SJCRH30 (cell line): ENCODE measurements at regions not wholly inside any gene's neighbourhood (a gene's known extent, or its start where the extent isn't known, plus 50 kb on each side); places are given as distances from the start of the nearest gene placed in this dataset.

ENCODE experiments used
- DNase-seq, 2 experiments: peaks; one replicate each; pipeline ENCODE4 v3.0.0-alpha.2; 2015 to 2020
- H3K27ac ChIP-seq: fragments of 250-450 bp; sonication (Bioruptor Pico); 2 replicates; pipeline ENCODE4 v1.5.1; 2020; ENCODE audit warnings: mild to moderate bottlenecking, moderate library complexity
- H3K27me3 ChIP-seq: fragments of 250-450 bp; sonication (Bioruptor Pico); 2 replicates; pipeline ENCODE4 v1.5.1; 2020; ENCODE audit warnings: mild to moderate bottlenecking, moderate library complexity
- H3K36me3 ChIP-seq: fragments of 250-450 bp; sonication (Bioruptor Pico); 2 replicates; pipeline ENCODE4 v1.5.1; 2020; ENCODE audit warnings: mild to moderate bottlenecking, moderate library complexity
- H3K4me1 ChIP-seq: fragments of 250-450 bp; sonication (Bioruptor Pico); 2 replicates; pipeline ENCODE4 v1.5.1; 2020; ENCODE audit warnings: mild to moderate bottlenecking, moderate library complexity
- H3K4me3 ChIP-seq: fragments of 250-450 bp; sonication (Bioruptor Pico); 2 replicates; pipeline ENCODE4 v1.5.1; 2020; ENCODE audit warnings: mild to moderate bottlenecking, moderate library complexity
- H3K9me3 ChIP-seq: fragments of 250-450 bp; sonication (Bioruptor Pico); replicated peaks from 2 replicates; pipeline ENCODE4 v1.5.1; 2020; ENCODE audit warnings: mild to moderate bottlenecking, moderate library complexity

GRCh38 chr12:66965621-66966020 lies 286.7 kb upstream of the GRIP1 start:
- H3K36me3 ChIP-seq = no peaks in the 10 kb centered on the region
- DNase-seq = peak in 1 of 2 experiments; percentile 36
- no peak overlapping the region for H3K4me3 ChIP-seq
- H3K4me1 ChIP-seq = peaks cover 17% of the 10 kb centered on the region; the same call in 1 of the 2 replicates
- H3K27ac ChIP-seq = no peak overlapping the region
- no peaks in the 10 kb centered on the region for H3K9me3 ChIP-seq
- no peaks in the 10 kb centered on the region for H3K27me3 ChIP-seq

GRCh38 chr12:66971816-66972215 lies 292.9 kb upstream of the GRIP1 start:
- H3K4me1 ChIP-seq = peaks cover 5% of the 10 kb centered on the region; the same call in 1 of the 2 replicates
- no peak overlapping the region for H3K4me3 ChIP-seq
- no peaks in the 10 kb centered on the region for H3K9me3 ChIP-seq
- DNase-seq = no peak
- H3K27me3 ChIP-seq = no peaks in the 10 kb centered on the region
- no peaks in the 10 kb centered on the region for H3K36me3 ChIP-seq
- H3K27ac ChIP-seq = no peak overlapping the region

- H3K27me3 ChIP-seq = no peaks in the 10 kb centered on the region
- H3K36me3 ChIP-seq = no peaks in the 10 kb centered on the region
- peaks cover 18% of the 10 kb centered on the region for H3K4me1 ChIP-seq
- no peak overlapping the region for H3K4me3 ChIP-seq
- H3K9me3 ChIP-seq = no peaks in the 10 kb centered on the region
- no peak overlapping the region for H3K27ac ChIP-seq
- no peak for DNase-seq
These were observed 292.6 kb upstream of the CAND1 start for GRCh38 chr12:66976526-66976925.

GRCh38 chr12:66978802-66979201 lies 290.4 kb upstream of the CAND1 start:
- Histone ChIP-seq H3K36me3 (no peaks in the 10 kb centered on the region), H3K4me1 (peaks cover 21% of the 10 kb centered on the region), H3K9me3 (no peaks in the 10 kb centered on the region), H3K4me3 (no peak overlapping the region), H3K27ac (peak overlapping the region; percentile 58), H3K27me3 (no peaks in the 10 kb centered on the region)
- peak; percentile 57 to 75 for DNase-seq

GRCh38 chr12:66979251-66979650 lies 289.9 kb upstream of the CAND1 start:
- H3K27ac ChIP-seq = peak overlapping the region; percentile 58
- peak; percentile 36 to 72 for DNase-seq
- H3K4me3 ChIP-seq = no peak overlapping the region
- H3K4me1 ChIP-seq = peaks cover 23% of the 10 kb centered on the region
- no peaks in the 10 kb centered on the region for H3K9me3 ChIP-seq
- no peaks in the 10 kb centered on the region for H3K27me3 ChIP-seq
- no peaks in the 10 kb centered on the region for H3K36me3 ChIP-seq

GRCh38 chr12:66984077-66984476 lies 285.1 kb upstream of the CAND1 start:
- Histone ChIP-seq H3K4me3 (no peak overlapping the region), H3K36me3 (no peaks in the 10 kb centered on the region), H3K4me1 (peaks cover 17% of the 10 kb centered on the region; the same call in 1 of the 2 replicates), H3K27me3 (no peaks in the 10 kb centered on the region), H3K27ac (no peak overlapping the region), H3K9me3 (no peaks in the 10 kb centered on the region)
- no peak for DNase-seq

- H3K36me3 ChIP-seq = no peaks in the 10 kb centered on the region
- no peaks in the 10 kb centered on the region for H3K9me3 ChIP-seq
- peak; percentile 21 to 49 for DNase-seq
- H3K27ac ChIP-seq = no peak overlapping the region
- H3K27me3 ChIP-seq = no peaks in the 10 kb centered on the region
- peaks cover 12% of the 10 kb centered on the region; the same call in 1 of the 2 replicates for H3K4me1 ChIP-seq
- H3K4me3 ChIP-seq = no peak overlapping the region
These were observed 284.2 kb upstream of the CAND1 start for GRCh38 chr12:66984962-66985361.

GRCh38 chr12:66999141-66999540 lies 270.0 kb upstream of the CAND1 start:
- H3K36me3 ChIP-seq = no peaks in the 10 kb centered on the region
- H3K4me1 ChIP-seq = no peaks in the 10 kb centered on the region
- H3K4me3 ChIP-seq = no peak overlapping the region
- H3K27me3 ChIP-seq = no peaks in the 10 kb centered on the region
- H3K9me3 ChIP-seq = no peaks in the 10 kb centered on the region
- no peak overlapping the region for H3K27ac ChIP-seq
- DNase-seq = no peak

- Histone ChIP-seq H3K27me3 (no peaks in the 10 kb centered on the region), H3K27ac (no peak overlapping the region), H3K4me1 (no peaks in the 10 kb centered on the region), H3K36me3 (no peaks in the 10 kb centered on the region), H3K4me3 (no peak overlapping the region), H3K9me3 (no peaks in the 10 kb centered on the region)
- DNase-seq = no peak
These were observed 267.9 kb upstream of the CAND1 start for GRCh38 chr12:67001251-67001650.

GRCh38 chr12:67002720-67003119 lies 266.4 kb upstream of the CAND1 start:
- Histone ChIP-seq H3K4me3 (no peak overlapping the region), H3K9me3 (no peaks in the 10 kb centered on the region), H3K27me3 (no peaks in the 10 kb centered on the region), H3K36me3 (no peaks in the 10 kb centered on the region), H3K4me1 (no peaks in the 10 kb centered on the region), H3K27ac (no peak overlapping the region)
- peak in 1 of 2 experiments; percentile 19 for DNase-seq

GRCh38 chr12:67006610-67007009 lies 262.5 kb upstream of the CAND1 start:
- Histone ChIP-seq H3K27ac (no peak overlapping the region), H3K27me3 (no peaks in the 10 kb centered on the region), H3K4me3 (no peak overlapping the region), H3K36me3 (no peaks in the 10 kb centered on the region), H3K9me3 (no peaks in the 10 kb centered on the region), H3K4me1 (no peaks in the 10 kb centered on the region)
- no peak for DNase-seq

GRCh38 chr12:67014642-67015041 lies 254.5 kb upstream of the CAND1 start:
- Histone ChIP-seq H3K9me3 (no peaks in the 10 kb centered on the region), H3K36me3 (no peaks in the 10 kb centered on the region), H3K27ac (no peak overlapping the region), H3K4me1 (peaks cover 5% of the 10 kb centered on the region), H3K4me3 (no peak overlapping the region), H3K27me3 (no peaks in the 10 kb centered on the region)
- DNase-seq = no peak

GRCh38 chr12:67018105-67018504 lies 251.1 kb upstream of the CAND1 start:
- H3K27ac ChIP-seq = no peak overlapping the region
- H3K4me3 ChIP-seq = no peak overlapping the region
- peaks cover 5% of the 10 kb centered on the region for H3K4me1 ChIP-seq
- no peaks in the 10 kb centered on the region for H3K27me3 ChIP-seq
- DNase-seq = no peak
- H3K9me3 ChIP-seq = no peaks in the 10 kb centered on the region
- H3K36me3 ChIP-seq = no peaks in the 10 kb centered on the region

- Histone ChIP-seq H3K36me3 (no peaks in the 10 kb centered on the region), H3K27me3 (no peaks in the 10 kb centered on the region), H3K27ac (no peak overlapping the region), H3K4me3 (no peak overlapping the region), H3K9me3 (no peaks in the 10 kb centered on the region), H3K4me1 (peaks cover 5% of the 10 kb centered on the region)
- no peak for DNase-seq
These were observed 250.1 kb upstream of the CAND1 start for GRCh38 chr12:67019070-67019469.

- peaks cover 12% of the 10 kb centered on the region for H3K4me1 ChIP-seq
- H3K9me3 ChIP-seq = no peaks in the 10 kb centered on the region
- H3K27me3 ChIP-seq = no peaks in the 10 kb centered on the region
- DNase-seq = peak; percentile 50 to 79
- no peaks in the 10 kb centered on the region for H3K36me3 ChIP-seq
- H3K4me3 ChIP-seq = no peak overlapping the region
- peak overlapping the region; percentile 43 for H3K27ac ChIP-seq
These were observed 243.5 kb upstream of the CAND1 start for GRCh38 chr12:67025543-67026114.
